ENCODE measurements at regions not wholly inside any gene's neighbourhood (a gene's known extent, or its start where the extent isn't known, plus 50 kb on each side); places are given as distances from the start of the nearest gene placed in this dataset.
A peak's percentile ranks its signal among the peaks of the same experiment; 100 is the strongest.

DNA sequence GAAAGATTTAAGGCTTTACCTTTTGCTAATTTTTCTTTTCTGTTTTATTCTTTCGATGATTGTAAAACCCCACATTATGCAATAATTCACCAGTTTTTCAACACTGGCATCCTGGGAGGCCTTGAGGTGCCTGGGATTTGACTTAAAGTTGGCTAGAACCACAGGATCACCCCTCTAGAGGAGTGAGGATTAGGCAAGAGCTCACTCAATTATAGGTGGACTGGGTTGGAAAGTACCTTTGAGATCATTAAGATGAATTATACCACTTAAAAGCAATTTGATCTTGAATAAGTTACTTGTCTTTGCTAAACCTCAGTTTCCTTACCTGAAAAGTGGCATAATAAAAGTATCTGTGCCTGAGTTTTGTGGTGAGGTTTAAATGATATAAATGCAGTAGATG lies 212.8 kb upstream of the TPRG1 start:
- H3K9ac ChIP-seq (ENCODE audit: low read length): no peak overlapping the region
- H3K36me3 ChIP-seq (replicated peaks; ENCODE audit: insufficient read depth, low read length): no peaks in the 10 kb centered on the region
- no peak overlapping the region for H2AFZ ChIP-seq (ENCODE audit: low read length)
- peaks cover 19% of the 10 kb centered on the region; the same call in 1 of the 2 replicates for H3K27me3 ChIP-seq (replicated peaks; ENCODE audit: insufficient read depth, low read length)
- H3K9me2 ChIP-seq (replicated peaks; ENCODE audit: insufficient read depth, low read length): no peaks in the 10 kb centered on the region
- TF ChIP-seq EZH2 (optimal IDR thresholded peaks at IDR 0.05; ENCODE audit: low read depth, low read length) (no peak), EZH2phosphoT487 (IDR thresholded peaks at IDR 0.05; ENCODE audit: low read length) (no peak)
- TF ChIP-seq, protein P1, sequence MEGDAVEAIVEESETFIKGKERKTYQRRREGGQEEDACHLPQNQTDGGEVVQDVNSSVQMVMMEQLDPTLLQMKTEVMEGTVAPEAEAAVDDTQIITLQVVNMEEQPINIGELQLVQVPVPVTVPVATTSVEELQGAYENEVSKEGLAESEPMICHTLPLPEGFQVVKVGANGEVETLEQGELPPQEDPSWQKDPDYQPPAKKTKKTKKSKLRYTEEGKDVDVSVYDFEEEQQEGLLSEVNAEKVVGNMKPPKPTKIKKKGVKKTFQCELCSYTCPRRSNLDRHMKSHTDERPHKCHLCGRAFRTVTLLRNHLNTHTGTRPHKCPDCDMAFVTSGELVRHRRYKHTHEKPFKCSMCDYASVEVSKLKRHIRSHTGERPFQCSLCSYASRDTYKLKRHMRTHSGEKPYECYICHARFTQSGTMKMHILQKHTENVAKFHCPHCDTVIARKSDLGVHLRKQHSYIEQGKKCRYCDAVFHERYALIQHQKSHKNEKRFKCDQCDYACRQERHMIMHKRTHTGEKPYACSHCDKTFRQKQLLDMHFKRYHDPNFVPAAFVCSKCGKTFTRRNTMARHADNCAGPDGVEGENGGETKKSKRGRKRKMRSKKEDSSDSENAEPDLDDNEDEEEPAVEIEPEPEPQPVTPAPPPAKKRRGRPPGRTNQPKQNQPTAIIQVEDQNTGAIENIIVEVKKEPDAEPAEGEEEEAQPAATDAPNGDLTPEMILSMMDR (IDR thresholded peaks at IDR 0.05; ENCODE audit: low read length): no peak
- peaks cover 9% of the 10 kb centered on the region for H3K4me1 ChIP-seq (ENCODE audit: low read length)
- H3K4me2 ChIP-seq (ENCODE audit: low read depth, low read length): no peak overlapping the region
- H3K9me3 ChIP-seq (replicated peaks; ENCODE audit: insufficient read depth, low read length): no peaks in the 10 kb centered on the region
- H3K4me3 ChIP-seq (ENCODE audit: low read length): no peak overlapping the region
- H3F3A ChIP-seq (ENCODE audit: insufficient read depth, low read length): no peaks in the 10 kb centered on the region
- no peaks in the 10 kb centered on the region for H4K20me1 ChIP-seq (ENCODE audit: insufficient read depth, low read length)
- no peak for DNase-seq
- no peaks in the 10 kb centered on the region for H3K79me2 ChIP-seq (ENCODE audit: low read length)
- no peak overlapping the region for H3K27ac ChIP-seq (ENCODE audit: low read length)

DNA sequence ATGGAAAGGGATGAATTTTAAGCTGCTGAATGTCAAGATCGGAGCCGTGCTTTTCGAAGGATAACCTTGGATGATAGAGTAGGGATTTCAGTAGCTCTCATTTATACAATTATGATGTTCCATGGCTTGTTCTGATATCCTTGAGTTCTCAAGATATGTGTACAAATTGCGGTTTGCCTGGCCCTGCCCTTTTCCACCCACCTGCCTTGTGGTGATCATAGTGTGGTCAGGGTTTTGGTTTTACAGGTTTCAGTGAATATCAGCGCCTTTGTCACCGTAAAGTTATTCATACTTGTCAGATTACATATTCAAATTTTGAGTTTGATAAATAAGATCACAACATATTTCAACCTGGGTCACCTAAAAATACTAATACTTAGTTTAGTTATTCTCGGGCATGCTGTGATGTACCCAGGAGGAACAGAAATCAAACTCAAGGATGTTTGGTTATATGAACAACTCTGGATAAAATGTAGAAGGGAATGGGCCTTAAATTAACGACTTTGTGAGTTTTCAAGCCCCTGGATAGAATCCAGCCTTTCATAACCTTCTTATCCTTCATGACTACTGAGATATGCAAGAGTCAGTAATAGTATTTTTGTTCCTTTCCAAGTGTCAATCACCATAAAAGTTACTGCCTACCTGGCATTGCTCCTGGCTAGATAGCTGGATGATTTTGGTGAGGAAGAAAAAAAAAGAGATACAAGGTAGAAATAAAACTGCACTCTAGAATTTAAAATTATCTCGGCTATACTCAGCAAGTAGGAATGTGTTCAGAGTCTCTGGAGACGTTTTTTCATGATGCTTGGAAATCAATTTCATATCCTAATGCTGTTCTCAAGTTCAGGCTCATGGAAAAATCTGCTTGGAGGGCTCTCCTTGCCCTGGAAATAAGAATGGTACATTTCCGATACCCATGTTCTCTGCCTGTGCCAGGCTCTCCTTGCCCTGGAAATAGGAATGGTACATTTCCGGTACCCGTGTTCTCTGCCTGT lies 209.2 kb upstream of the TPRG1 start:
- no peak overlapping the region for H3K27ac ChIP-seq (ENCODE audit: low read length)
- H4K20me1 ChIP-seq (ENCODE audit: insufficient read depth, low read length): no peaks in the 10 kb centered on the region
- DNase-seq: peak; percentile 74
- H3K36me3 ChIP-seq (replicated peaks; ENCODE audit: insufficient read depth, low read length): no peaks in the 10 kb centered on the region
- H3K9ac ChIP-seq (ENCODE audit: low read length): no peak overlapping the region
- no peak overlapping the region for H3K4me3 ChIP-seq (ENCODE audit: low read length)
- no peaks in the 10 kb centered on the region for H3K9me2 ChIP-seq (replicated peaks; ENCODE audit: insufficient read depth, low read length)
- H3K27me3 ChIP-seq (replicated peaks; ENCODE audit: insufficient read depth, low read length): peaks cover 23% of the 10 kb centered on the region; the same call in 1 of the 2 replicates
- H3F3A ChIP-seq (ENCODE audit: insufficient read depth, low read length): no peaks in the 10 kb centered on the region
- H3K4me1 ChIP-seq (ENCODE audit: low read length): peaks cover 9% of the 10 kb centered on the region
- no peaks in the 10 kb centered on the region for H3K79me2 ChIP-seq (ENCODE audit: low read length)
- no peak overlapping the region for H3K4me2 ChIP-seq (ENCODE audit: low read depth, low read length)
- H2AFZ ChIP-seq (ENCODE audit: low read length): no peak overlapping the region
- TF ChIP-seq EZH2phosphoT487 (IDR thresholded peaks at IDR 0.05; ENCODE audit: low read length): no peak
- TF ChIP-seq EZH2 (optimal IDR thresholded peaks at IDR 0.05; ENCODE audit: low read depth, low read length): no peak
- TF ChIP-seq, protein P1 (IDR thresholded peaks at IDR 0.05; ENCODE audit: low read length): no peak
- no peaks in the 10 kb centered on the region for H3K9me3 ChIP-seq (replicated peaks; ENCODE audit: insufficient read depth, low read length)

DNA sequence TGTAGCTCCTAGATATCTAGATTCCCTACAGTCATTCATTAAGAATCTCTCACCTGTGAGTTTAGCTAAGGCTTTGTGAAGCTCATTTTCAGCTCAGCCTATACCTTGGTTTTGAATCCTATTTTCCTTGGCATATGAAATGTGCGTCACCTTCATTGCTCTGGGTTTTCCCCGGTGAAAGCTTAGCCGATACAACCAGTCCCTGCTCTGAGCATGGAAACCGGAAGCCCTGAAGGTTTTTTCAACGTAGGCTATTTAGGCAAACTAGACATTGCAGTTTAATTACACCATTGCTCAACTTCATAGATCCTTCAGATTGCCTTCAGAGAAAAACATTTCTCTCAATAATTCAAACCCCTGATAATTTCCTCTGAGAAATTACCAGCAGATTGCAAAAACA lies 206.8 kb upstream of the TPRG1 start:
- H3K9me2 ChIP-seq (replicated peaks; ENCODE audit: insufficient read depth, low read length): no peaks in the 10 kb centered on the region
- no peaks in the 10 kb centered on the region for H4K20me1 ChIP-seq (ENCODE audit: insufficient read depth, low read length)
- H3K27ac ChIP-seq (ENCODE audit: low read length): no peak overlapping the region
- no peak for DNase-seq
- H3K4me3 ChIP-seq (ENCODE audit: low read length): no peak overlapping the region
- no peak overlapping the region for H3K4me2 ChIP-seq (ENCODE audit: low read depth, low read length)
- no peaks in the 10 kb centered on the region for H3K36me3 ChIP-seq (replicated peaks; ENCODE audit: insufficient read depth, low read length)
- H2AFZ ChIP-seq (ENCODE audit: low read length): no peak overlapping the region
- peaks cover 9% of the 10 kb centered on the region for H3K4me1 ChIP-seq (ENCODE audit: low read length)
- no peaks in the 10 kb centered on the region for H3K9me3 ChIP-seq (replicated peaks; ENCODE audit: insufficient read depth, low read length)
- H3K27me3 ChIP-seq (replicated peaks; ENCODE audit: insufficient read depth, low read length): peaks cover 23% of the 10 kb centered on the region; the same call in 1 of the 2 replicates
- H3K79me2 ChIP-seq (ENCODE audit: low read length): no peaks in the 10 kb centered on the region
- H3K9ac ChIP-seq (ENCODE audit: low read length): no peak overlapping the region
- H3F3A ChIP-seq (ENCODE audit: insufficient read depth, low read length): no peaks in the 10 kb centered on the region
- TF ChIP-seq, protein P1 (IDR thresholded peaks at IDR 0.05; ENCODE audit: low read length): no peak
- TF ChIP-seq EZH2phosphoT487 (IDR thresholded peaks at IDR 0.05; ENCODE audit: low read length): no peak
- TF ChIP-seq EZH2 (optimal IDR thresholded peaks at IDR 0.05; ENCODE audit: low read depth, low read length): no peak
